ENCODE measurements at regions not wholly inside any gene's neighbourhood (a gene's known extent, or its start where the extent isn't known, plus 50 kb on each side); places are given as distances from the start of the nearest gene placed in this dataset.

GRCh38 chr10:28470873-28471651 is 61.9 kb upstream of the WAC start:
- peaks cover 3% of the 10 kb centered on the region for H3K27me3 Mint-ChIP-seq (ENCODE audit: unreplicated experiment)
- peaks cover 6% of the 10 kb centered on the region for H3K36me3 Mint-ChIP-seq (ENCODE audit: unreplicated experiment)
- no peak overlapping the region for H3K4me3 Mint-ChIP-seq (ENCODE audit: unreplicated experiment)
- H3K9me3 Mint-ChIP-seq (ENCODE audit: unreplicated experiment): no peaks in the 10 kb centered on the region
- no peak for TF ChIP-seq CTCF (IDR thresholded peaks at IDR 0.05; ENCODE audit: partially characterized antibody, unreplicated experiment)
- no peak overlapping the region for H3K27ac Mint-ChIP-seq (ENCODE audit: unreplicated experiment)
- H3K4me1 Mint-ChIP-seq (ENCODE audit: low read depth, unreplicated experiment): no peaks in the 10 kb centered on the region
- no peak for DNase-seq

- no peak overlapping the region for H3K27ac Mint-ChIP-seq (ENCODE audit: unreplicated experiment)
- peaks cover 6% of the 10 kb centered on the region for H3K36me3 Mint-ChIP-seq (ENCODE audit: unreplicated experiment)
- DNase-seq: no peak
These were observed 61.3 kb upstream of the WAC start for GRCh38 chr10:28471652-28472050.

GRCh38 chr10:28478646-28479045 is 54.3 kb upstream of the WAC start:
- Mint-ChIP-seq H3K36me3 (ENCODE audit: unreplicated experiment) (peaks cover 6% of the 10 kb centered on the region), H3K27ac (ENCODE audit: unreplicated experiment) (no peak overlapping the region), H3K27me3 (ENCODE audit: unreplicated experiment) (no peaks in the 10 kb centered on the region), H3K4me1 (ENCODE audit: low read depth, unreplicated experiment) (peaks cover 14% of the 10 kb centered on the region), H3K9me3 (ENCODE audit: unreplicated experiment) (peaks cover 7% of the 10 kb centered on the region), H3K4me3 (ENCODE audit: unreplicated experiment) (no peak overlapping the region)
- no peak for TF ChIP-seq CTCF (IDR thresholded peaks at IDR 0.05; ENCODE audit: partially characterized antibody, unreplicated experiment)
- no peak for DNase-seq

More at GRCh38 chr10:28471652-28472050, 61.3 kb upstream of the WAC start:
- Mint-ChIP-seq H3K4me1 (ENCODE audit: low read depth, unreplicated experiment) (no peaks in the 10 kb centered on the region), H3K27me3 (ENCODE audit: unreplicated experiment) (peaks cover 3% of the 10 kb centered on the region), H3K4me3 (ENCODE audit: unreplicated experiment) (no peak overlapping the region), H3K9me3 (ENCODE audit: unreplicated experiment) (no peaks in the 10 kb centered on the region)
- TF ChIP-seq CTCF (IDR thresholded peaks at IDR 0.05; ENCODE audit: partially characterized antibody, unreplicated experiment): no peak

GRCh38 chr10:28479425-28479865 is 53.5 kb upstream of the WAC start:
- no peak overlapping the region for H3K4me3 Mint-ChIP-seq (ENCODE audit: unreplicated experiment)
- peaks cover 5% of the 10 kb centered on the region for H3K36me3 Mint-ChIP-seq (ENCODE audit: unreplicated experiment)
- peaks cover 14% of the 10 kb centered on the region for H3K4me1 Mint-ChIP-seq (ENCODE audit: low read depth, unreplicated experiment)
- no peak for TF ChIP-seq CTCF (IDR thresholded peaks at IDR 0.05; ENCODE audit: partially characterized antibody, unreplicated experiment)
- DNase-seq: peak; percentile 55
- peak overlapping the region; percentile 59 for H3K27ac Mint-ChIP-seq (ENCODE audit: unreplicated experiment)
- peaks cover 7% of the 10 kb centered on the region for H3K9me3 Mint-ChIP-seq (ENCODE audit: unreplicated experiment)
- H3K27me3 Mint-ChIP-seq (ENCODE audit: unreplicated experiment): no peaks in the 10 kb centered on the region

GRCh38 chr10:28479927-28480627 is 52.8 kb upstream of the WAC start:
- no peak for DNase-seq
- peak overlapping the region; percentile 9 for H3K27ac Mint-ChIP-seq (ENCODE audit: unreplicated experiment)
- peaks cover 5% of the 10 kb centered on the region for H3K36me3 Mint-ChIP-seq (ENCODE audit: unreplicated experiment)
- H3K27me3 Mint-ChIP-seq (ENCODE audit: unreplicated experiment): no peaks in the 10 kb centered on the region
- peak overlapping the region; percentile 51 for H3K4me3 Mint-ChIP-seq (ENCODE audit: unreplicated experiment)
- H3K4me1 Mint-ChIP-seq (ENCODE audit: low read depth, unreplicated experiment): peaks cover 14% of the 10 kb centered on the region
- TF ChIP-seq CTCF (IDR thresholded peaks at IDR 0.05; ENCODE audit: partially characterized antibody, unreplicated experiment): no peak
- peaks cover 7% of the 10 kb centered on the region for H3K9me3 Mint-ChIP-seq (ENCODE audit: unreplicated experiment)

Measured in glutamatergic neuron (in vitro differentiated cells).